ENCODE measurements at regions not wholly inside any gene's neighbourhood (a gene's known extent, or its start where the extent isn't known, plus 50 kb on each side); places are given as distances from the start of the nearest gene placed in this dataset.

GRCh38 chr9:88291056-88291455 is 97.2 kb upstream of the SPIN1 start:
- ChIA-PET POLR2A (no interaction called here), CTCF (interaction anchor here (0.5 to 1.1 kb wide), 2 partner anchors 12 to 32 kb away, joined by 3 read pairs; no protein-coding TSS in a partner anchor)
- no peak overlapping the region for H3K27ac ChIP-seq (ENCODE audit: extremely low read depth, low read depth, low read length)
- no peak overlapping the region for H3K4me3 ChIP-seq (ENCODE audit: low read depth, low read length)
- no peaks in the 10 kb centered on the region for H3K36me3 ChIP-seq (ENCODE audit: control insufficient read depth in 2 of 2, insufficient read depth in 1 of 2, low read length in 2 of 2)
- H3K4me1 ChIP-seq (ENCODE audit: control insufficient read depth, insufficient read depth, low read length) = no peaks in the 10 kb centered on the region
- H3K9me3 ChIP-seq (ENCODE audit: control insufficient read depth, insufficient read depth, low read depth, low read length) = no peaks in the 10 kb centered on the region
- TF ChIP-seq ZNF610 (tag by site-specific recombination; IDR thresholded peaks at IDR 0.05; ENCODE audit: borderline replicate concordance) (no peak), ZNF837 (tag by site-specific recombination; IDR thresholded peaks at IDR 0.05) (no peak), ZNF488 (tag by site-specific recombination; IDR thresholded peaks at IDR 0.05) (no peak), SCRT2 (tag by site-specific recombination; IDR thresholded peaks at IDR 0.05) (no peak), ZBTB7A (tag by site-specific recombination; IDR thresholded peaks at IDR 0.05; ENCODE audit: low read depth) (no peak), ZNF548 (tag by site-specific recombination; IDR thresholded peaks at IDR 0.05) (no peak), ZNF521 (tag by site-specific recombination; IDR thresholded peaks at IDR 0.05) (no peak), ZNF48 (tag by site-specific recombination; IDR thresholded peaks at IDR 0.05) (no peak), ZNF658 (tag by site-specific recombination; IDR thresholded peaks at IDR 0.05) (no peak)

GRCh38 chr9:88289532-88289931 is 98.7 kb upstream of the SPIN1 start:
- TF ChIP-seq ZEB2 (tag by site-specific recombination; IDR thresholded peaks at IDR 0.05) (no peak), ZBTB8A (tag by site-specific recombination; IDR thresholded peaks at IDR 0.05) (no peak), BCL6B (tag by site-specific recombination; IDR thresholded peaks at IDR 0.05) (no peak), ZNF701 (tag by site-specific recombination; IDR thresholded peaks at IDR 0.05) (no peak), ZNF626 (tag by site-specific recombination; IDR thresholded peaks at IDR 0.05) (no peak)

GRCh38 chr9:88287972-88288371 is 100.3 kb upstream of the SPIN1 start:
- Histone ChIP-seq H3K36me3 (ENCODE audit: control insufficient read depth in 2 of 2, insufficient read depth in 1 of 2, low read length in 2 of 2) (no peaks in the 10 kb centered on the region), H3K27ac (ENCODE audit: extremely low read depth, low read depth, low read length) (no peak overlapping the region), H3K4me3 (ENCODE audit: low read depth, low read length) (no peak overlapping the region), H3K4me1 (ENCODE audit: control insufficient read depth, insufficient read depth, low read length) (no peaks in the 10 kb centered on the region), H3K9me3 (ENCODE audit: control insufficient read depth, insufficient read depth, low read depth, low read length) (no peaks in the 10 kb centered on the region)
- POLR2A ChIA-PET = no interaction called here
- CTCF ChIA-PET = no interaction called here
- no peak for TF ChIP-seq ZNF148 (tag by site-specific recombination; IDR thresholded peaks at IDR 0.05; ENCODE audit: borderline replicate concordance)
- no peak for TF ChIP-seq ZNF580 (tag by site-specific recombination; IDR thresholded peaks at IDR 0.05)
- TF ChIP-seq ZNF37A (tag by site-specific recombination; IDR thresholded peaks at IDR 0.05) = no peak
- no peak for TF ChIP-seq KLF16 (tag by site-specific recombination; IDR thresholded peaks at IDR 0.05)
- no peak for TF ChIP-seq ZNF692 (tag by site-specific recombination; IDR thresholded peaks at IDR 0.05)
- TF ChIP-seq ZNF518A (tag by site-specific recombination; conservative IDR thresholded peaks at IDR 0.05; ENCODE audit: low read depth) = no peak
- TF ChIP-seq ZNF701 (tag by site-specific recombination; IDR thresholded peaks at IDR 0.05) = no peak
- TF ChIP-seq EGR2 (tag by site-specific recombination; IDR thresholded peaks at IDR 0.05; ENCODE audit: low read depth) = no peak

More at GRCh38 chr9:88289532-88289931, 98.7 kb upstream of the SPIN1 start:
- no peaks in the 10 kb centered on the region for H3K4me1 ChIP-seq (ENCODE audit: control insufficient read depth, insufficient read depth, low read length)
- no peaks in the 10 kb centered on the region for H3K9me3 ChIP-seq (ENCODE audit: control insufficient read depth, insufficient read depth, low read depth, low read length)
- H3K4me3 ChIP-seq (ENCODE audit: low read depth, low read length) = no peak overlapping the region
- H3K36me3 ChIP-seq (ENCODE audit: control insufficient read depth in 2 of 2, insufficient read depth in 1 of 2, low read length in 2 of 2) = no peaks in the 10 kb centered on the region
- ChIA-PET POLR2A (no interaction called here), CTCF (no interaction called here)
- H3K27ac ChIP-seq (ENCODE audit: extremely low read depth, low read depth, low read length) = no peak overlapping the region

All from HEK293 (cell line).